T-helper 1 cell treated with Interleukin-12 subunit alpha and Interleukin-12 subunit beta and Interleukin-4 antibody, amounts not matched to agents 30 ng/mL and 1 ng/mL, for 36 hours (primary cell): ENCODE measurements at regions not wholly inside any gene's neighbourhood (a gene's known extent, or its start where the extent isn't known, plus 50 kb on each side); places are given as distances from the start of the nearest gene placed in this dataset.
"Not testable (repeated sequence)": the region's sequence is repeated elsewhere in the genome, so short reads cannot be mapped to it uniquely, and the experiment has no call there.

Source experiments
- intact Hi-C: fragments of 100-400 bp; cut with micrococcal nuclease; formaldehyde crosslinking; loops from one replicate; pipeline ENCODE4 v1.15.1; 2024

DNA sequence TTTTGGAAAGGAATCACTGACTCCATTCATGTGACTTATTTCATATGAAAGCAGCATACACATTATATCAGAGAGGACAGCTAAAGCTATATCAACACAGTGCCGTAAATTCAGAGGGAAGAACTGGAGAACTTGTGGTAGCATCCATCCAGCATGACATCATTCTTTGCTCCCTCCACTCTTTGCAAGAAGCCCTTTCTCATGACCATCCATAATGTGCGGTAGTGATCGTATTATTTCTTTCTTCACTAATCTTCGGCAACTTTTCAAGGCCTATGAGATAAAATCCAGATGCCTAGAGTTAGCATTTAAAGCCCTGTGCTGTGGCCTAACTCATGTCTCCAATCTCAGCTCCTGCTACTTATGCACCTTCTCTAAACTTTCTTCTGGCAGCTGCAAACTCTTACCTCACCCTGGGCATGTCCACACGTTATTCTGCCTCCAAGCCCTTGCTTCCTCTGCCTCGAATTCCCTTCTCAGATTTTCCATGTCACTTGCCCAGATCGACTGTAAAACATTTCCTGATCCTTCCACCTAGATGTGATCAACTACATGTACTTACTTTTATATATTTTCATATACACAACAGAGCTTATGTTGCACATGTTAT lies 307.3 kb upstream of the SGCD start:
- intact Hi-C loops: no loop called here

- intact Hi-C loops: no loop called here
These were observed 306.3 kb upstream of the SGCD start for GRCh38 chr5:156020647-156021046.

- intact Hi-C loops: no loop called here
These were observed 305.1 kb upstream of the SGCD start for GRCh38 chr5:156021866-156022265.

- intact Hi-C loops: no loop called here
These were observed 301.3 kb upstream of the SGCD start for GRCh38 chr5:156025656-156026055.

GRCh38 chr5:156031181-156031580 lies 295.8 kb upstream of the SGCD start:
- intact Hi-C loops: no loop called here

GRCh38 chr5:156036640-156037039 lies 290.3 kb upstream of the SGCD start:
- intact Hi-C loops: no loop called here

- intact Hi-C loops: no loop called here
These were observed 289.6 kb upstream of the SGCD start for GRCh38 chr5:156037151-156037909.

- intact Hi-C loops: no loop called here
These were observed 284.2 kb upstream of the SGCD start for GRCh38 chr5:156042726-156043125.

GRCh38 chr5:156043351-156043750 lies 283.6 kb upstream of the SGCD start:
- intact Hi-C loops: no loop called here

GRCh38 chr5:156051972-156052371 lies 275.0 kb upstream of the SGCD start:
- intact Hi-C loops: no loop called here

- intact Hi-C loops: no loop called here
These were observed 274.3 kb upstream of the SGCD start for GRCh38 chr5:156052656-156053055.

GRCh38 chr5:156053056-156053455 lies 273.9 kb upstream of the SGCD start:
- intact Hi-C loops: no loop called here

DNA sequence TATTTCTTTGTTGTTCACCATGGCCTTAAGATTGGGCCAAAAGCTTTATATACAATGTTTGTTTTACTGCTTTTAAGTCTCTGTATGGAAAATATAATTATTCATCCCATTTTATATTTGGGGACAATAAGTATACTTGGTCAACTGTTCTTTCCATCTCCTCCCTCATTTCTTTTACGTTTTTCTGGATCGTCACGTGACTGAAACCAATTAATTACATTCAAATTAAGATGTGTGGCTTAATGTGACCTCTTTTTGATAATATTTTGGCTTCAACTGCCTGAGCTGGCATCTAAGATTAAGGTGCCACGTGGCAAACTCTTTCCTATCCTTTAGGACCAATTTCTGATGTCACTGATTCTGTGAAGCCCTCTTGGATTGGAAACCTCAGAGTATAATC lies 250.1 kb upstream of the SGCD start:
- intact Hi-C loops: no loop called here

DNA sequence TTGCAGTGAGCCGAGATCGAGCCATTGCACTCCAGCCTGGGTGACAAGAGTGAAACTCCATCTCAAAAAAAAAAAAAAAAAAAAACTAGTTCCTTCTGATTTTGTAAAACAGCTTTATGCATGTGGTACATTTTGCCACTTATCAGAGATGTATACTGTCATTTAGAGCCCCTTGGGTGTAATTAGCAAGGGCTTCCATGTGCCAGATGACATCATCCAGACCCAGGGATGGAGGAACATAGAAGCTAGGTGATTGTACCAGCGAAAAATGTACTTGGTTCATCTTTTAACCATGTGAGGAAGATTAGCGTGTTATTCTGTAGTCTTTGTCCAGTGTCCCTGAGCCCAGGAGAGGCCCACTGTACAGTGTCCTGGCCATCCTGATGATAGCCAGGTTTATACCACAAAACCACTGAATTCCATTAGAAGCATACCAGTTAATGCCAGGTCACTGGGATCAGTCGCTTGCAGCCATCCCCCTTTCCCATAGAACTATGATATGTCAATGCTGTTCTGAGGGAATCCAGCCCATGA lies 239.3 kb upstream of the SGCD start:
- intact Hi-C loops: no loop called here

- intact Hi-C loops: not testable (repeated sequence)
These were observed 236.7 kb upstream of the SGCD start for GRCh38 chr5:156089955-156090940.

DNA sequence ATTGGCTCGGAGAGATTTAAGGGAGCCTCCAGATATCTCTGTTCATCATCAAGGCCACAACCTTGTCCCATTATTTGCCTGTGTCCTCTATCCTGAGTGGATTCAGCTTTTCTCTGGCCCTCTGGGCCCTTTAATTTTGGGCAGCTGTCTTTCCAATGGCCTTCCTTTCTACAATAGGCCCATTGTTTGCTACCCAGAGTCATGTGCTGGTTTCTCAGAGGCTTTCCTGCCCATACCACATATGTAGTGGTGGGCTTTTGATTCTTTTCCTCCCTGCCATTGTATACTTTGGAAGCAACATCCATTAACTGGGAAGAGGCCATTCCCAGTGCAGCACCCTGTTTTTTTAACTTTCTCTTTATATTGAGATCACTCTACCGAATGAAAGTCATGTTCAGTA lies 233.9 kb upstream of the SGCD start:
- intact Hi-C loops: no loop called here

- intact Hi-C loops: no loop called here
These were observed 233.0 kb upstream of the SGCD start for GRCh38 chr5:156094001-156094400.

GRCh38 chr5:156095709-156096241 lies 231.2 kb upstream of the SGCD start:
- intact Hi-C loops: no loop called here

DNA sequence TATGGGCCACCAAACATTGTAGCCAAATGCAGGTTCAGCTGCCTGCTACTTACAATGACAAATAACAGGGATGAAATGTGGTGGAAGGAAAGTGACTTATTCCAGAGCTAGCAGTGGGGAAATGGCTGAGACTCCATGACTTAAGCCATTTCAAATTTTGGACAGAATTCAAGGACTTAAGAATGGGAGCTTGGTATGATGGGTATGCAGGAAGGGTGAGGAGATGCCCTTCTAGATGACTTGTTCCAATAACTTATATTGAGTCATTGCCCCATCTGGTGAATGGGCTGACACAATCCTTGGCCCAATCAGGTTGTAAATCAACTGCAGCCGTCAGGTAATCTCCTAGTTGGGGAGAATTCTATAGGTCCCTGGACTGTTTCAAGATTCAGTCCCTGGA lies 230.7 kb upstream of the SGCD start:
- intact Hi-C loops: no loop called here

DNA sequence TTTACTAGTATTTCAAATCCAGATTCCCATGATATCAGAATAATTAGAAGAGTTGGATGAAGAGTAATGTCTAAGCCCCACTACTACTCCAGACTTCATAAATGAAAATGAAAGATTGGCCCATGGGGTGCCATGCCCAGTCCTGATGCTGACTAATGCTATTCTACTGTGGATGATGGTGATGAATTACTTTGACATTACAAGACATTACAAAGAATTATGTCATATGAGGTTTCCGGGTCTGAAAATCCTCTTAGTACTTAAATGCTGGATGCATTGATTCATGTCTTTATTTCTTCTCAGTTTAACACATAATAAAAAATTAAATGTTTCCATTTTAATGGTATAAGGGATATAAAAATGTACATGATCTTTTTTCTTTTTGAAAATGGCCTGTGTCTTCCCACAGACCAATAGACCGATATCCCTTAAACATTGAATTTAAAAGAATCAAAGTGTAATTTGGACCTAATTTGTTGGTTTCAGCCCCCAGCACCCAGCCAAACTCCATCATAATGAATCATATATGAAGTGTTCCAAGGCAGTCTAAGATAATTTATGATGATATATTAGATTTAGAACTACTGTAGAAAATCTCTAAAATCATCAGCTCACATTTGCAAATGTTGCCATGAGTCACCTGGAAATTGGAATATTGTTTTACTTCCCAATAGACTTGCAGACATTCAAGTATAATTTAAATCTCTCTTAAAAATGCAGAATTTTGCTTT lies 223.6 kb upstream of the SGCD start:
- intact Hi-C loops: no loop called here
